CD4-positive, alpha-beta T cell treated with Interleukin-4 for 1 hour (primary cell): ENCODE measurements at regions not wholly inside any gene's neighbourhood (a gene's known extent, or its start where the extent isn't known, plus 50 kb on each side); places are given as distances from the start of the nearest gene placed in this dataset.

Experiments
- DNase-seq, 2 donors: peaks; one replicate each; pipeline ENCODE4 v3.0.0-alpha.2; 2020 to 2022

DNA sequence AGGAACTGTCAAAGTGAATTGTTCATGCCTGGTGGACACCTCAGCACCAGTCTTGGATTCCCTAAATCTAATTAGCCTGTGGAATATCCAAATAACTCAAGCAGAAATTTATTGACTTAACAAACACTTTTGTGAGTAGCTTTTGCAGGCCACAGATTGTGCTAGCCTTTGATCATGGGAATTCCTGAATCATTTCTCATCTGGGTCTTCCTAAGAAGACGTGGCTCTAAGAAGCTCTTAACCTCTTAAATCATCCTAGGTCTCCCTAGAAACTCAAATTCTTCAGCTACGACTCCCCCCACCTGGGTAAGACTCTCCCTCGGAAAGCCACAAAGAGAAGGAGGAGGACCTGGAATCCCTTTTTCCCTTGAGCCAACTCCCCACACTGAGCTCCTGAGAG lies 53.8 kb upstream of the PSEN2 start:
- DNase-seq = no peak

DNA sequence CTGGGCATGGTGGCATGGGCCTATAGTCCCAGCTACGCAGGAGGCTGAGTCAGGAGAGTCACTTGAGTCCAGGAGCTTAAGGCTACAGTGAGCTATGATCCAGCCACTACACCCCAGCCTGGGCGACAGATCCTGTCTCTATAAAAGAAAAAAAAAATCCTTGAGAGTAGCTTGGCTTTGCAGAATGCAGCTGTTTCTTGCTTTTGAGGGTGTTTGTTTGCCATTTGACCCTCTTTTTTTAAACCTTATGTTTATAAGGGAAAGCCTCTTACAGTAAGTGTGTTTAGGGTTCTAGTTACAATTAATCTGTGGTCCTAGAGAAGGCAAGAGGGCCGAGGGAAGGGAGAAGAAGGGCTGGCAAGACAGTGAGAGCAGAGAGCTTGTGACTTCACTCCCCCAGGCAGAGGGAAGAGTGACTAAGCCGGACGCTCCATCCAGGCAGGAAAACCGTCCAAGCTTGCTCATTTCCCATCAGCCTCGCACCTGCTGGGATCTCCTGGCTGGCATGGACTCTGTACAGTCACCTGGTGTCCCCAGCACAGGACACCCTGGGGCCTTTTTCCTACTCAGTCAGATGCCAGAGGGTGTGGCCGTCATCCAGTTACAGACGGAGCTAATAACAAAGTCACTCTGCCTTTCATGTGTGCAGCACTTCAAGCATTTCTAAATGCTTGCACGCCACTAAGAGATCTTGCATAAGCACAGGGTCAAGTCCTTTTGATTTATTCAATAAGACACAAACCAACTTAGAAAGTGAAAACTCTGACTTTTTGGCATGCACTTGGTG lies 55.5 kb upstream of the PSEN2 start:
- DNase-seq = no peak

DNA sequence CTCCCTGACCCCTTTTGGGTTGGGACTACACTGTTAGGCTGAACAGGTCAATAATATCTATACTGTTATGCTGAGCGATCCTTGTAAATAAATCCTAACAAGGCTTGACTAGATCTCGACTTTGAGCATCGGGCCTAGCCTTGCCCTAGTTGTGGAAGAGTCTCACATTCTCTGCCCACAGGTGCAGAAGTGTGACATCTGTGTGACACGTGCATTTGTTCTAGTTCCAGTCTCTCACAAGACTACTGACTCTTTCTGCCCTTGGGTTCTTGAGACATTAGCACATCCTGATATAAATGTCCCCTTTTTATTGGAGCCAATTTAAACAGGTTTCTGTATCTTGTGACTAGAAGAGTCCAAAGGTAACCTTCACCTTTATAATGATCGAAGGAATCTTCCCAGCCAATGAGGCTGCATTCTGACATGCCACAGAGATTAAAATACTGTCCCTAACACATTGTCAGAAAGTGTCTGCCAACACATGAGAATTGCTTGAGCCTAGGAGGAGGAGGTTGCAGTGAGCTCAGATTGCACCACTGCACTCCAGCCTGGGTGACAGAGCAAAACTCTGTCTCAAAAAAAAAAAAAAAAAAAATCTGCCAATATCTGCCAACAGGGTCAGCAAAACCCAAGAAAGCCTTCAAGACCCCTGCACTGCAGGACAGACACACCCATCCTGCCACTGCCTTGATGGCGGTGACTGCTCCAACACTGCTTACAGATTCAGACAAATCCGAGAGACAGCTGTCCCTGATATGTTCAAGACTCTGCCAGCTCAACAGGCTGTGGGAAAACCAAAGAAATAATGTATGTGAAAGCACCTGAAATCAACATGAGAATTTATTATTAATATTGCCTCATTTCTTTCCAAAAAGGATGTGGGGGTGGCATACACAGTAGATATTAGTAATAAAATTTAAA lies 56.5 kb upstream of the PSEN2 start:
- no peak for DNase-seq

DNA sequence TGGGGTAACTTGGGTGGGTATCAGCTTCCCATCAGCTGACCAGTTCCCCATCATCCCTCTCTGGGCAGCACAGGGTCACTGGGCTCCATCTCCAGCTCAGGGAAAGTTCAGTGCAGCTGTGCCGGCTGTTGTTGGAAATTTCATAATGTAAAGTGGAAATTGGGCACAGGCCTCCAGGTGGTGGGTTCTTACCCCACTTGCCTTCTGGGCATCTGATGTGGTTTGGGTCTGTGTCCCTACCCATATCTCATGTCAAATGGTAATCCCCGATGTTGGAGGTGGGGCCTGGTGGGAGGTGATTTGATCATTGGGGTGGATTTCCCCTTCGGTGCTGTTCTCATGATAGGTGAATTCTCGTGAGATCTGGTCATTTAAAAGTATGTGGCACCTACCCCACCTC lies 59.7 kb upstream of the PSEN2 start:
- DNase-seq = no peak

DNA sequence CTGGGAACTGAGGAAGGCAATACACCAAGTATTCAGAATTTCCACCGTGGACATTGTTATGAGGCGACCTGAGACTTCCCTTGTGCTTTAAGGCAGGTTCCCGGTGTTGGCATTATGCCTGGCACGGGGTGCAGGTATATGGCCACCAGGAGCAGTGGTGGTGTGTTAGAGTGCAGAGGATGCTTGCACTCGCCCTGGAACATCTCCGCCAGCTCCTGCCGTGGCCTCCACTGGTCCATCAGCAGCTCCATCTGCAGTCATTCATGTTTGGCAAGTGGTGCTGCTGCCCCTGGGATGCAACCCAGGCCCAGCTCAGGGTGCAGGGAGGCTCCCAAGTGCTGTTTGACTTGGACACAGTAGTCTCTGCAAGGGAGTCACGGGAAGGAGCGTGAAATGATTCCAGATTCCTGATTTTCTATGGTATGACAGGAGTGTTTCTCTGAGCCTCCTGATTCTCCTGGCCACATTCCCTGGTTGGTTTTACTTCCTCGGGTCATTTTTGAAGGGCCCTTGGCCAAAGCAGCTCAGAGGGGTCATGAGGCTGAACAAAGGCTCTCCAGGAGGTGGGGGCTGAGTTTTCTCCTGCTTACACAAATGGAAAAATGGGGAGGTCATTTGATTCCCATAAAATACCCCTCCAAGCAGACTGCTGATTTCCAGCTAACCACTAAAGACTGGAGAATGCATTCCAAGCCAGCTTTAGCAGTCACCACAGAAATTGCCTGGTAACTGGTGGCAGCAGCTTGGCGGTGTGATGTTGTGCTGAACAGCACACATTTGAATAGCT lies 60.4 kb upstream of the PSEN2 start:
- DNase-seq = no peak

DNA sequence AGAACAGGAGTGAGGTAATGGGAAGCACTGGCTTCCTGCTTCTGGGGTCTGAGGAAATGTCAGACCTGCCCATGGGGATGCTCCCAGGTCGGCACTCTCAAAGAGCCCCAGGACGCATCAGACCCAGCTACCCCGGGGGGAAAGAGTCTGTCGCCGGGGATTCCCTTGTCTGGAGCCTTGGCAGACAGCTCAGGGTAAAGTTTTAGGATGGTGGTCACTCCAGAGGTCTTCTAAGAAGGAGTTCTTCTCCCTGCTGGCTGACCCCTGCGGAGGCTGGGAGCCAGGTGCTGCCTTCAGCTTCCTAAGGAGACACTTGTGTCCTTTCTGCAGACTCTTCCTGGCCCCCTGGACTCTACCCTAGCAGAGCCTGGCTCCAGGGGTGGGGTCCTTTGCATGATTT lies 61.9 kb upstream of the PSEN2 start:
- DNase-seq = no peak

DNA sequence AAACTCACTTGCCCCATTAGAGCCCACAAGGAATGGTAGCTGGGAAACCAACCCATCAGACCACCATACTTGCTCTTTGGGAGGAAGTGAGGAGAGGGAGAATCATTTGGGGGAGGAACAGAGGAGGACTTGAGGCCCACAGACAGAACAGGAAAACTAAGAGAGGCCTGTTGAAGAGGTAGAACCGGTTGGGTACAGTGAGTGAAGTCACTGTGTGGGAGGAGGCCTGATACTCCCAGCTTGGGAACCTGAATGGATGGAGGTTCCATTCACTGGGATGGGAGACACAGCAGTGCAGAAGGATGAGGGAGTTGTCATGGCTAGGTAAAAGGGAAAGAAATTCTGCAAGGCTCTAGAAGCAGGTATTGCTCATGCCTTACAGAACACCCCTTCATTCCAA lies 63.4 kb upstream of the PSEN2 start:
- DNase-seq = no peak

DNA sequence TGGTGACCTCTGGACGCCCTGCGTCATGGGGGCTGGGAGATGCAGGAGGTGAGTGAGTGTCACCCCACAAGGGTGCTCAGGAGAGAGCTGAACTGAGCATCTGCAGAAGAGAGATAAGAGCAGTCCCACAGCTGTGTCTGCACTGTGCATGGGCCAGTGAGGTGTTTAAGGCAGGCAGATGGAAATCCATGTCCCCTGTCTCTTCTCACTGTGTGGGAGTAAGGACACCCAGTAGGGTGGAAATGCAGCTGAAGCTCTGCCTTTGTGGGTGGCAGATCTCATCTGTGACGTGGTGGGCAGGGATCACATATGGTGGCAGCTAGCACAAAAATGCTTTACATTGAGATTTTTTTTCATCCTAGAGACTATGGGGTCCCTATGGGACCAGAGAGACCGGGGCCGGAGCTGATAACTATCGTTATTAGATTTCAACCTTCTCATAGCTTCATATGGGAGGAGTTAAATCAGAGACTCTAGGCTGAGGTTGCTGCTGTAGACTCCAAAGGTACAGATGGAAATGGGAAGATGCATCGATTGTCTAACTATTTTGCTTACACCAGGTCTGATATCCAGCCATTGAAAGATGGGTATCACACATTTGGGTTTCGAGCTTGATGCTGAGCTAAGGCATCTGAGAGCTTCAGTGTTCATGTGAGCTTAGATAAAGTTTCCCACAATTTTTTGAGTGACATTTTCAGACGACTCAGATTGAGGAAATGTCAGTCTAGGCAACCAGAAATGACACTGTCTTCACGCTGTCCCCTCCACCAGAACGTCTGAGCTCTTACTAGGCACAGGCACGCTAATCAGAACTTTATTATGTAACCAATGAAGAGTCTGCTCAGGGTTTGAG lies 65.3 kb upstream of the PSEN2 start:
- no peak for DNase-seq

DNA sequence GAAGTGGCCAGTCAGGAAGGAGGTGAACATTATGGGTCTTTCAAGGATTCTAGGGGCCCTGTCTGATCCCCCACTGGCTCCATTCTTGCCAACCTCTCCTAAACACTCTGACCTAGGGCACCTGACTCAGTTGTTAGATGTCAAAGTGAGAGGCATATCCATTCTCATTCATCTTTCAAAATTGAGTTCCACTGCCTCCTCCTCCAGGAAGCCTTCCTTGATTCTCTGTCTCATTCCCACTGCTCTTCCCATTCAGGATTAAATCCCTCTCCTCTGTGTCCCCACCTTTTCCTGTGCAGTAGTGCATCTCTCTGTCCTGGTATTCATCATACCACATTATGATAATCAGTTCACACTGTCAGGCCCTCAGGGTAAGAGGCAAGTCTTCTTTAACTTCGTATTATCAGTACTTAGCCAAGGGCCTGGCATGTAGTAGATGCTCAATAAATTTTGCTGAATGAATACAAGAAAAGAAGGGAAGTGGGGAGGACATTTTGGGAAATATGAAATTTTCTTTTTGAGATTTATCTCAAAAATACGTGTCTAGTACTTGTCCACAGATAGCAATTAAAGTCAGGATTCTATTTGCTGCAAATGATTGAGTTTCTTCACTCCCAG lies 61.8 kb upstream of the ITPKB start:
- DNase-seq = no peak

DNA sequence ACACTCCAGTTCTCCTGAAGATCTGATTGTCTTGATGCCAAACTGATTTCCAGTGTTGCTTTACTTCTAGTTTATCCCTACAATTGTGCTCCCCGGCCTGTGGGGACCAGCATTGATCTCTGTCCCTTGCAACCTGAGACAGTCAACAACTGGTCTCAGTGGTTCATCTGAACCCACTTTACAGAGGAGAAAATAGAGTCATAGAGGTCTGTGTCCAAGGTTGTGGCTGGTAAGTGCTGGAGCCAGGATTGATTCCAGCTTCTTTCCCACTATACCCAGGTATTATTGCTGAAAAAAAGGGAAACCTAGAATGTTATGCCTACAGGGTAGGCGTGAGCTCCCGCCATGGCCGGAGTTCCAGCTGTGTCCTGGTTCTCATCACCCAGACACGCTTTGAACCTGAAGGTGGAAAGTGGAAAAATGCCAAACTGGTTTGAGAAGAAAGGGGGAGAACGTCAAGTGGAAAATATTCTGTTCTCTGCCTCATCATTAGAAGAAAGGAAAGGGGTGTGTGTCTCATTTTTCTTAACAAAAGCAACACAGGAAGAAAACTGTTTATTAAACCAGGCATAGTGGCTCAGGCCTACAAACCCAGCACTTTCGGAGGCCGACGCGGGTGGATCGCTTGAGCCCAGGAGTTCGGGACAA lies 60.7 kb upstream of the ITPKB start:
- DNase-seq = no peak

DNA sequence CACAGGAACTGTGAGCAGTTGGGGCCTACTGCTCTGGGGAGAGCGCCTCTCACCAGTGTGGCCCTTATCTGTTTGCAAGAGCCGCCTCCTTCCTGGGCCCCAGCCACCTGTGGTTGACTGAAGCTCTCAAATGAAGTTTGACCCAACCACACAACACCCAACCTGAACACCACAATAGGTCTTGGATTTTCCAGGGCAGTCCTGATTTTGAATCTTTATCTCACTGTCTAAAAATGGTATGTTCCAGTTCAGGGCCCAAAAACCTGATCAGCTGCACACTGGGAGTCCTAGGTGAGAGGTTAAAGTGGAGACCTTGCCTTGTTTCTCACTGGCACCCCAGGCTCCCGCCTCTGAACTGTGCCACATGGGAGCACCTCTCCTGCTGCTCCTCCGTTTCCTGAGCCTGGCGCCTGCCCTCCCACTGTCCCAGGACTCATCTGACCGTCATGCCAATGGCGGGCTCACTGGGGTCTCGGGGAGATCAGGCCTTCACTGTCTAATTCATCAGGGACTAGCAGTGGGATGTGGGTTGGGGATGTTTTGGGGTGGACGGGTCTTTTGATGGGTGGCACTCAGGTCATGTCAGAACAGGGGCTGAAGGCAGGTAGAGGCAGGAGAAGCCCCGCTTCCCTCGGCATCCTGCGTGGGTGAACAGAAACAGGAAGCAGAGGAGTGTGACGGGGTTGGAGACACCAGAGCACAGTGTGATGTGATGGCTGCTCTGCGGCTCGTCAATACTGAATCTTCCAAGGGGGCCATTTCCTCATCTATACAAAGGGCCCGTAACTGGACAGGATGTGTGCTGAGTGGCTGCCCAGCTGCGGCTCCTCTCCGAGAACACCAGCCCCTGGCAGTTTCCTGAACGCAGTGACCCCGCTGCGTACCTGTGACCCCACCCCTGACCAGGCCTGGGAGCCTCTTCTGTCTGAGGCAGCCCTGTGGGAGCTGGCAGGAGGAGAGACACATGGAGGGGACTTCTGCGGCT lies 59.6 kb upstream of the ITPKB start:
- DNase-seq = peak; percentile 67 to 74

DNA sequence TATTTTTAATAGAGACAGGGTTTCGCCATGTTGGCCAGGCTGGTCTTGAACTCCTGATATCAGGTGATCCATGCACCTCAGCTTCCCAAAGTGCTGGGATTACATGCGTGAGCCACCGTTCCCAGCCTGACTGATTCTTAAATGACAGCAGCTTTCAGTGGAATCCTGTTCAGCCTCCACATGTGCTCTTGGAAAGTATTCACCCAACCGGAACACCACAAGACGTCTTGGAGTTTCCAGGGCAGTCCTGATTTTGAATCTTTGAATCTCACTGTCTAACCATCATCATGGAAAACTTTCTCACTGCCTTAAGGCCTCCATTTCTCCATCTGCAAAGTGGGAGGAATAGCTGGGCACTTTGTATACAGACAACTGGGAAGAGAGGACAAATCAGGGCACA lies 58.1 kb upstream of the ITPKB start:
- DNase-seq = no peak

DNA sequence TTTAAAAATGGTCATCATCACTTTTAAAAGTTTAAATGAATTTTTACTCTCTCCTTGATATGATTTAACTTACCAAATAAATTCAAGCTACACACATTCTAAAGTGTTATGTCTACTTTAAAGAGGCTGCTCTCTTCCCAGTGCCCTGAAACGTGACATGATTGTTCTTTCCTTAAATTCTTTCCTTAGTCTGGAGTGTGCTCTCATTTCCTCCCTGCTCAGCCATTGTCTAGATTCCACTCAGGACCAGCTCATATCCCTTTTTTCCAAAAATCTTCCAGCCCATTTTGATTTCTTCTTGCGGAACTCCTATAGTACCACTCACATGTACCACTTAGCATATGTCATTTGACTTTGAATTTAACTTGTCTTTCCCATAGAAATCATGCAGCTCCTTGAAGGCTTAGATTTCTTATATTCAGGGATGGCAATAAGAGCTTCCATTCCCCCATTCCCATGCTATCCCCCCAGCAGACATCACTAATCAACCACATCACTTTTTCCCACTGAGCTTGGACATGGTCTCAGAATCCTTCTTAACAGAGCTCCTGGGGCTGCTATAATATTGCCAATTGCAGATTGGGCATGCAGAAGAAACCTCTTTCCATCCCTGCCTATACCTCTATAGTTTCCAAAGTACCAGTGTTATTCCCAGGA lies 54.7 kb upstream of the ITPKB start:
- DNase-seq = no peak

DNA sequence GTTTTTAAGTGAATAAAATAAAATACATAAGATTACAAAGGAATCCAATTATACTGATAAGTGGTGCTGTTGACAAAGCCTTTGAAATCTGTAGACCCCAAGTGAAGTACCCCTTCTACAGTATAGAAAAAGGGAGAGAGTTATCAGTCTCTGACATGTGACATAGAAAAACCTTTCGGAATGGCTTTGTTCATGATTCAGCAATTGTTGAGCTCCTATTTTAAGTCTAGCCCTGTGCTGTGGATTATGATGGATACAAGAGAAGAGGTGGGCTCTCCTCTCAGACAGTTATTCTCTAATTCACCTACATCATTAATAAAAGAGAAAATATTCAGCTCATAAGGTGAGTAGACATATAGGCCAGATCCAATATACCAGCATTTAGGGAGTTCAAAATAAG lies 53.3 kb upstream of the ITPKB start:
- no peak for DNase-seq

DNA sequence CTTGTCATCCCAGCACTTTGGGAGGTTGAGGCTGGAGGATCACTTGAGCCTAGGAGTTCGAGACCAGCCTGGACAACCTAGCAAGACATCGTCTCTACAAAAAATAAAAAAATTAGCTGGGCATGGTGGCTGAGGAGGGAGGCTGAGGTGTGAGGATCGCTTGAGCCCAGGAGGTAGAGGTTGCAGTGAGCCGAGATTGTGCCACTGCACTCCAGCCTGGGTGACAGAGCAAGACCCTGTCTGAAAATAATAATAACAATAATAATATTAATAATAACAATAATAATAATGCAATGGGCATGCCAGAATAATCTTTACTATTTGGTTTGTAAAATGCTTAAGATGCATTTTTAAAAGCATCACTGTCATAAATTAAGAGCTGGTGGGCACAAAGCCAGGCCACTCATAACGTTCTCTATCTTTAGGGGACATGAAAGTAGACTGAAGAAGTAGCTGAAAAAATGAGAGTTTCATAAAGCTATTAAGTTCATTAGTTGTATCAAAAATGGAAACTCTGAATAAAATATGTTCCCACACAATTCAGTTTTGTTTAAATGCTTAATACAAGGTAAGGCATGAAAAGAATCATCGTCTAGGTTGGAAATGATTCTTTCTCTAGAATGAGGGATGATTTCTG lies 51.6 kb upstream of the ITPKB start:
- DNase-seq = no peak

DNA sequence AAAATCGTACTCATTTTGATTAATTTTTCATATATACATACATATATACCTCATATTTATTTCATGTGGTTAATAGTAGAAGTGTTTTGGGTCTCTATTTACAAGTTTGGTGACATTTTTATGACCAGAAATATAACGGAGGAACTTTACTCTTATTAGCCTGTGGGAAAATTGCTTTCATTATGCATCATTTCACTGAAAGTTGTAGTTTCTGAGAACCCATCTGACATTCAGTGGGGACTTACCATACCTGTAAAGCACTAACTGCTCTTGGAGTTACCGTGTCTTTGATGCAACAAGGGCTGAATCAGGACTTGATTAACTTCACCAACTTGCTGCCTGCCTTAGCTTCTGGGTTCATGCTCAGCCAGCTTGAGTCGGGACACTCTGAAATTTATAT lies 49.9 kb upstream of the ITPKB start:
- no peak for DNase-seq
